Ovary (tissue), 3 donors: ENCODE measurements at regions not wholly inside any gene's neighbourhood (a gene's known extent, or its start where the extent isn't known, plus 50 kb on each side); places are given as distances from the start of the nearest gene placed in this dataset.

Experiments used
- EP300 ChIP-seq: sonication (generic); formaldehyde crosslinking; IDR thresholded peaks from one replicate; pipeline ENCODE4 v1.6.1; 2017; ENCODE audit warnings: antibody characterized with exemption
- POLR2A ChIP-seq: fragments of 450-650 bp; IDR thresholded peaks from one replicate; pipeline ENCODE4 v1.6.1; 2017; ENCODE audit warnings: antibody characterized with exemption, mild to moderate bottlenecking, moderate library complexity
- TF ChIP-seq, protein P1 (sequence below), 3 donors: fragments of 450-650 bp in 2 of 3; fragments of 200-600 bp in 1 of 3; IDR thresholded peaks; one replicate each; pipeline versions ENCODE4 v1.5.1 to v1.8.0; 2016 to 2022; ENCODE audit warnings: antibody characterized with exemption in 3 of 3, mild to moderate bottlenecking in 1 of 3
- donor health status: DM: no; HTN: no; CAD: no.

DNA sequence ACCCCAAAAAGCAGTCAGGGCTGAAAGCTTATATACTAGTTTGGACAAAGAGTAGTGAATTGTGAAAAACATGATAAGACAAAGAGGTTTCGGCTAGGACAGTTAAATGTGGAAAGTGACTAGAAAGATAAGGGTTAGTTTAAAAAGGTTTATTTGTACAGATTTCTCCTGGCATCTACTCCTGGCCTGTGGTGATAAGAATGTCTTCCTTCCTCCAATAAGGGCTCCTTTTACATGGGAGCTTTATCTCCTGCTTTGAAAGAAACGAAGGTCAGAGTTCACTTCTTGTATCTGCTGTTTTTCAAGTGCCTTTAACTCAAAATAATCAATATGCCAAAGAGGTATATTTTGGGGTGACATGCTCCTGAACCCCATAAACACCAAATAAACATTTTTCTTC is 776.1 kb upstream of the COX7C start:
- TF ChIP-seq, protein P1, sequence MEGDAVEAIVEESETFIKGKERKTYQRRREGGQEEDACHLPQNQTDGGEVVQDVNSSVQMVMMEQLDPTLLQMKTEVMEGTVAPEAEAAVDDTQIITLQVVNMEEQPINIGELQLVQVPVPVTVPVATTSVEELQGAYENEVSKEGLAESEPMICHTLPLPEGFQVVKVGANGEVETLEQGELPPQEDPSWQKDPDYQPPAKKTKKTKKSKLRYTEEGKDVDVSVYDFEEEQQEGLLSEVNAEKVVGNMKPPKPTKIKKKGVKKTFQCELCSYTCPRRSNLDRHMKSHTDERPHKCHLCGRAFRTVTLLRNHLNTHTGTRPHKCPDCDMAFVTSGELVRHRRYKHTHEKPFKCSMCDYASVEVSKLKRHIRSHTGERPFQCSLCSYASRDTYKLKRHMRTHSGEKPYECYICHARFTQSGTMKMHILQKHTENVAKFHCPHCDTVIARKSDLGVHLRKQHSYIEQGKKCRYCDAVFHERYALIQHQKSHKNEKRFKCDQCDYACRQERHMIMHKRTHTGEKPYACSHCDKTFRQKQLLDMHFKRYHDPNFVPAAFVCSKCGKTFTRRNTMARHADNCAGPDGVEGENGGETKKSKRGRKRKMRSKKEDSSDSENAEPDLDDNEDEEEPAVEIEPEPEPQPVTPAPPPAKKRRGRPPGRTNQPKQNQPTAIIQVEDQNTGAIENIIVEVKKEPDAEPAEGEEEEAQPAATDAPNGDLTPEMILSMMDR (IDR thresholded peaks at IDR 0.05), result no peak
- TF ChIP-seq POLR2A, result no peak
- no peak for TF ChIP-seq EP300
